Keratinocyte (primary cell): ENCODE measurements at regions not wholly inside any gene's neighbourhood (a gene's known extent, or its start where the extent isn't known, plus 50 kb on each side); places are given as distances from the start of the nearest gene placed in this dataset.

ENCODE experiments used
- DNase-seq: peaks from one replicate; pipeline ENCODE4 v3.0.0-alpha.2; 2011; ENCODE audit warnings: low read depth, missing footprints, low spot score
- FAIRE-seq: peaks from 2 replicates; lab custom pipeline; 2011; peaks lifted over from hg19 to GRCh38; lab: Jason Lieb, UNC
- H2AFZ ChIP-seq: 2 replicates; pipeline ENCODE4 v1.6.0; 2012; ENCODE audit warnings: low read length, control low read depth, inconsistent platforms; ENCODE audit not compliant: control insufficient read depth
- H3K27ac ChIP-seq: 2 replicates; pipeline ENCODE4 v1.5.1; 2011; ENCODE audit warnings: low read length; ENCODE audit not compliant: control insufficient read depth, insufficient read depth
- H3K27me3 ChIP-seq: 3 replicates; pipeline ENCODE4 v1.6.0; 2011; ENCODE audit warnings: low read length; ENCODE audit not compliant: control insufficient read depth, insufficient read depth; ENCODE audit errors: extremely low read depth
- H3K36me3 ChIP-seq, 2 experiments: 2 replicates in 1 of 2; 3 replicates in 1 of 2; pipeline ENCODE4 v1.5.1; 2011; ENCODE audit warnings: low read length in 2 of 2, mild to moderate bottlenecking in 1 of 2; ENCODE audit not compliant: control insufficient read depth in 2 of 2, insufficient read depth in 2 of 2; ENCODE audit errors: extremely low read depth in 1 of 2
- H3K4me1 ChIP-seq: 3 replicates; pipeline ENCODE4 v1.5.1; 2011; ENCODE audit warnings: low read length; ENCODE audit not compliant: control insufficient read depth, insufficient read depth; ENCODE audit errors: extremely low read depth
- H3K4me2 ChIP-seq: 3 replicates; pipeline ENCODE4 v1.6.0; 2011; ENCODE audit warnings: low read depth, low read length; ENCODE audit not compliant: control insufficient read depth, insufficient read depth; ENCODE audit errors: extremely low read depth
- H3K4me3 ChIP-seq, 3 experiments: fragments of 200-600 bp in 1 of 3; sonication (generic) in 1 of 3; 2 replicates in 2 of 3; 3 replicates in 1 of 3; pipeline ENCODE4 v1.5.1; 2011 to 2016; ENCODE audit warnings: low read length in 3 of 3, mild to moderate bottlenecking in 3 of 3, control low read depth in 2 of 3, inconsistent platforms in 1 of 3, low read depth in 1 of 3, mixed read lengths in 1 of 3, mixed run types in 1 of 3, moderate library complexity in 1 of 3; ENCODE audit not compliant: control insufficient read depth in 2 of 3, insufficient read depth in 2 of 3; ENCODE audit errors: extremely low read depth in 1 of 3
- H3K79me2 ChIP-seq: 2 replicates; pipeline ENCODE4 v1.6.0; 2012; ENCODE audit warnings: low read length; ENCODE audit not compliant: control insufficient read depth, insufficient read depth
- H3K9ac ChIP-seq: 3 replicates; pipeline ENCODE4 v1.6.0; 2011; ENCODE audit warnings: low read length; ENCODE audit not compliant: control insufficient read depth, insufficient read depth; ENCODE audit errors: extremely low read depth
- H3K9me1 ChIP-seq: 3 replicates; pipeline ENCODE4 v1.6.0; 2011; ENCODE audit warnings: low read length; ENCODE audit not compliant: control insufficient read depth, insufficient read depth; ENCODE audit errors: extremely low read depth
- H3K9me3 ChIP-seq: 2 replicates; pipeline ENCODE4 v1.5.1; 2012; ENCODE audit warnings: low read depth, low read length; ENCODE audit not compliant: control insufficient read depth
- H4K20me1 ChIP-seq: 3 replicates; pipeline ENCODE4 v1.6.0; 2011; ENCODE audit warnings: low read length; ENCODE audit not compliant: control insufficient read depth, insufficient read depth; ENCODE audit errors: extremely low read depth
- CTCF ChIP-seq, 3 experiments: IDR thresholded peaks in 1 of 3; conservative IDR thresholded peaks in 1 of 3; optimal IDR thresholded peaks in 1 of 3; 2 replicates in 2 of 3; 3 replicates in 1 of 3; pipeline versions ENCODE3 to v1.5.1; 2011; ENCODE audit warnings: low read length in 3 of 3, mild to moderate bottlenecking in 3 of 3, moderate library complexity in 2 of 3, control low read depth in 1 of 3, inconsistent platforms in 1 of 3; ENCODE audit not compliant: insufficient read depth in 2 of 3; ENCODE audit errors: extremely low read depth in 1 of 3
- EZH2 ChIP-seq: IDR thresholded peaks from one replicate; pipeline ENCODE4 v1.6.1; 2012; ENCODE audit warnings: inconsistent platforms, mild to moderate bottlenecking, low read length, moderate library complexity
- dilution Hi-C: fragments of 300-500 bp; cut with MboI; formaldehyde crosslinking; loops from one replicate; pipeline ENCODE4 v1.7.0; 2020; ENCODE audit warnings: low sequenced_read_pairs; ENCODE audit not compliant: extremely low pct_ligation_motif_present

- Histone ChIP-seq H4K20me1 (no peaks in the 10 kb centered on the region), H3K27me3 (no peaks in the 10 kb centered on the region), H3K9ac (no peak overlapping the region), H3K4me1 (no peaks in the 10 kb centered on the region), H3K79me2 (no peaks in the 10 kb centered on the region), H3K4me3 (no peak overlapping the region), H3K4me2 (no peak overlapping the region), H3K27ac (no peak overlapping the region), H3K36me3 (no peaks in the 10 kb centered on the region), H3K9me1 (no peaks in the 10 kb centered on the region), H2AFZ (no peak overlapping the region), H3K9me3 (no peaks in the 10 kb centered on the region)
- no peak for TF ChIP-seq CTCF (optimal IDR thresholded peaks at IDR 0.05 in 1 of 3, IDR thresholded peaks at IDR 0.05 in 1 of 3, conservative IDR thresholded peaks at IDR 0.05 in 1 of 3; ENCODE audit: extremely low read depth in 1 of 3, insufficient read depth in 2 of 3, low read length in 3 of 3)
- FAIRE-seq (no peak), DNase-seq (no peak)
- dilution Hi-C loops = no loop called here
These were observed 125.9 kb upstream of the KLHL4 start for GRCh38 chrX:87391742-87392141.

- no peaks in the 10 kb centered on the region for H3K36me3 ChIP-seq
- H3K27me3 ChIP-seq = no peaks in the 10 kb centered on the region
- DNase-seq = no peak
- H3K4me1 ChIP-seq = no peaks in the 10 kb centered on the region
- no peaks in the 10 kb centered on the region for H3K9me3 ChIP-seq
- no peak overlapping the region for H2AFZ ChIP-seq
- H3K27ac ChIP-seq = no peak overlapping the region
- no peaks in the 10 kb centered on the region for H3K9me1 ChIP-seq
- no peak for FAIRE-seq
- no peaks in the 10 kb centered on the region for H4K20me1 ChIP-seq
- no peak overlapping the region for H3K4me3 ChIP-seq
- TF ChIP-seq EZH2 (no peak), CTCF (optimal IDR thresholded peaks at IDR 0.05 in 1 of 3, IDR thresholded peaks at IDR 0.05 in 1 of 3, conservative IDR thresholded peaks at IDR 0.05 in 1 of 3; ENCODE audit: extremely low read depth in 1 of 3, insufficient read depth in 2 of 3, low read length in 3 of 3) (no peak)
- dilution Hi-C loops = no loop called here
- no peaks in the 10 kb centered on the region for H3K79me2 ChIP-seq
- H3K9ac ChIP-seq = no peak overlapping the region
- H3K4me2 ChIP-seq = no peak overlapping the region
These were observed 125.2 kb upstream of the KLHL4 start for GRCh38 chrX:87392369-87392768.
